GM19328 (cell line): ENCODE measurements at regions not wholly inside any gene's neighbourhood (a gene's known extent, or its start where the extent isn't known, plus 50 kb on each side); places are given as distances from the start of the nearest gene placed in this dataset.

Source experiments
- ATAC-seq: cut with Tn5 transposase; IDR thresholded peaks from one replicate; pipeline ENCODE4 v1.9.1; 2021; ENCODE audit warnings: mild to moderate bottlenecking, moderate library complexity; ENCODE audit not compliant: unreplicated experiment

DNA sequence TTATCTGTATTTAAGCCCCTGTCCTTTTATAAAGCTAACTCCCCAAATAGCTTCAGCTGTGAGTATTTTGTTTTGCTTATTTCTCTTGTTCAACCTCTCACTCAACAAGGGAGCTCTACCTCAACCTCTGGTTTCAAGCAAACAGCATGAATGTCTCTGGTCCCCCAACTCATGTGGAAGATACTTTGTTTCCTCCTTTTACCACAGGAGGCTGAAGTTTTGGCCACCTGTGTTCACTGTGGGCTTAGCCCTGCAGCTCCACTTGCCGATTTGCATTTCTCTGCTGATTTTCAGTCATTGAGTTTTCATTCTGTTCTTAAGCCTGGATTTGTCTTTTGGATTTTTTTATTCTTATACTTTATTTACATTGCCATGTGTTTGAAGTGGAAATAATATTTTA, 613.1 kb downstream of the USP25 start:
- no peak for ATAC-seq

DNA sequence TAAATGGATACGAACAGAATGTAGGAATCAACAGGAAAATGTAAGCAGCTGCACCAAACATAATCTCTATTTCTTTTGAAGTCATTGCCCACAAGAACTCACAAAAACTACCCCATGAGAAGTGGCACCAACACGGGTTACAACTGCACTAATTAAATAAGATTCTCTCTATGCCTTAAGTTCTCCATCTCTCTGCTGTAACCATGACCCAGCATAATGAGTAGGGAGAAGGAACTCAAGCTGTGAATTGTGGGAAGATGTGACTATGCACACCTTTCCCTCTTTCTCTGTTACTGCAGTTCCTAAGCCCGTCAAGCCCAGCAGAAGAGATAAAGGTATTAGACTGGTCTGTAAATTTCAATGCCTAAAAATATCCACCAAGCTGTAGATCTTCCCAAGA, 614.0 kb downstream of the USP25 start:
- no peak for ATAC-seq

DNA sequence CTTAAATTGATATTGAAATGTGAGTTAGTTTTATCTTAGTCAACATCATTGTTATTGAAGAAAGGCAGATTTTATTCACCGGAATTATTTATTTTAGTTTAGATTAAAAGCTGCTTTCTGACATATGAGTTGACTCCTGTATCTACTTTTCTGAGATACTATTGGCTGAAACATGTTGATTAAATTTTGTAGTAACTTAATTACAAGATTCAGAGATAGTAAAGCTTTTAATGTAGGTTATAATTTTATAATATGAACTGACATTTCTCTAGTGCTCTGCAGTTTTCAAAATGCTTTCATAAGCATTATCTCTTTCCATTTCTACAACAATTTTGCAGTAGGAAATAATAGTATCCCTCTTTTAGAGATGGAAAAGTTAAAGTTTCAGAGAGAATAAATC, 616.0 kb downstream of the USP25 start:
- no peak for ATAC-seq

DNA sequence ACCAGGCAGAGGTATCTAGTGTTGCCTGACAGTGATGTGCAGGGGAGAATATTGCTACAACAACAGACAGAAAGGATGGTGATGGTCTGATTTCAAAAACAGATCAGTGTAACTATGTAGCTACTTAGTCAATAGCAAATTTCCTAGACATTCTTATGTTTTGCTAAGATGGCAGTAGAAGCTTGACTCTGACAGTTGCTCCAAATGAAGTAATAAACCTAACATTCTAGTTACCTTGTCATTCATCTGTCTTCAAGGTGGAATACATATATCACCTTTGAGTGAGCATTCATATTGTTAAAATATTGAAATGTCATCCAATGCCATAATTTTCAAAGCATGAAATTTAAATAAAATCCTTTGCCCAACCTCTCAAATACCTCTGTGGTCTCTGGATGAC, 617.4 kb downstream of the USP25 start:
- ATAC-seq: no peak

DNA sequence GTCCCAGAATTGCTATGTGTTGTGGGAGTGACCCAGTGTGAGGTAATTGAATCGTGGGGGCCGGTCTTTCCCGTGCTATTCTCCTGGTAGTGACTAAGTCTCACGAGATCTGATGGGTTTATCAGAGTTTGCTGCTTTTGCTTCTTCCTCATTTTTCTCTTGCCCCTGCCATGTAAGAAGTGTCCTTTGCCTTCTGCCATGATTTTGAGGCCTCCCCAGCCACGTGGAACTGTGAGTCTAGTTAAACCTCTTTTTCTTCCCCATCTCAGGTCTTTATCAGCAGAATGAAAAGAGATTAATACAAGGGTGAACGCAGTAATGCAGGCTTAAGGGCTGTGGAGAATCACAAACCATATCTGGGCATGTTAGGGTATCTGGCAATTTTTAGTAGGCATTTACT, 624.0 kb downstream of the USP25 start:
- ATAC-seq: no peak

DNA sequence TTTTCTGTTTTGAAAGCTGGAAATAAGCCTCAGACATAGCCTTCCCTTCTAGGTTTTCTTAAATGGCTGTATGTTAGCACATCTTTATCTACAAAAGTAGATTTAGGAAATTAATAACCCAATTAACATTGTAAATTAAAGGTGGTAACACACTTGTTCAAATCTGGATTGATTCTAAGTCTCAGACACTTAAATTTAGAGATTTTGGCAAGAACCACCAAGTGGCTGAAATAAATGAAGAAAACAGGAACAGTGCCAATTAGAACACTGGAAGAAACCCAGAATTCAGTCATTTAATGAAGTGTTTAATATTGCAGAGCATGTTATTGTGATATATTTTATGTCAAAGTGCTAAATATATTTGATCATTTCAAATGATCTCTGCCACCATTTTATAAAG, 628.2 kb downstream of the USP25 start:
- ATAC-seq: no peak

DNA sequence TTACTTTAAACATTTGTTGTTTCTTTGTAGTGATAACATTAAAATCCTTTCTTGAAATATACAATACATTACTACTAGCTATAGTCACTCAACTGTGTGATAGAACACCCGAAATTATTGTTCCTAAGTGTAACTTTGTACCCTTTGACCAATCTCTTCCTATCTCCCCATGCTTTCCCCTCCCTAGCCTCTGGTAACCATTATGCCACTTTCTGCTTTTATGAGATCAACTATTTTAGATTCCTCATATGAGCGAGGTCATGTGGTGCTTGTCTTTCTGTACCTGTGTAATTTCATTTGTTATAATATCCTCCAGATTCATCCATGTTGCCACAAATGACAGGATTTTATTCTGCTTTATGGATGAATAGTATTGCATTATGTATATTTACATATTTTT, 629.0 kb downstream of the USP25 start:
- no peak for ATAC-seq

DNA sequence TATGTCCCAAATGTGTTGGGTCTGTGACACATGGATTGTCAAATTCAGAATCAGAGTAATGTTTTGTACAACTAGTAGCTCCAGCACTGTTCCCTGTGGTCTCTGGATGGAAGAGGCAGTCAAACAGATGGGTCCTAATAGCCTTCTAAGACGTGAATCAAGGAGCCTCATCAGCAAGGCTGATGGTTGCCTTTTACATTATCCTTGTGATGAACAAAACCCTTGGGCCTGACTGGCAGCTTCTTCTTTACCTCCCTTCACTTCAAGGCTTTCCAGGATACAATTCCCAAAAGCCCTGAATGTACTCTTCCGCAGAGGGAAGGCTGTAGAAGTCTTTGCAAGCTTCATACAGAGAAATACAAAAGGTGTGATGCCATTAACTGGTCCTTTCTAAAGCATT, 633.3 kb downstream of the USP25 start:
- ATAC-seq: no peak

DNA sequence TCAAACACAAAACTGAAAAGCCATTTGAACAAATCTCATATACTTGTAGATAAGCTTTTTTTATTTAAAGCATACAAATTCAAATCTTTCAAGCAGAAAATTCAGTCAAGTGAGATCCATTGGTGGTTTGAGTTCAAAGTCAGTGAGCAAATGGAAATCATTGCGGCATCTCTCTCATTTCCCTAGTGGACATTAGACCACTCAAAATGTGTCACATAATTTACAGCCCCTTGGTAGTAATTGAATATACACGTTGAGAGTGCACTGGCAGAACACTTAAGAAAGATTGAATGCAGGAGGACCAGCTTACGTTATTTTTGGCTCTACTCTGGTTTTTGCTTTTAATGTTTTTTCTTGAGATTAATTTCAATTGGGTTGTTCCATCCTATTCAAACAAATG, 633.7 kb downstream of the USP25 start:
- no peak for ATAC-seq

DNA sequence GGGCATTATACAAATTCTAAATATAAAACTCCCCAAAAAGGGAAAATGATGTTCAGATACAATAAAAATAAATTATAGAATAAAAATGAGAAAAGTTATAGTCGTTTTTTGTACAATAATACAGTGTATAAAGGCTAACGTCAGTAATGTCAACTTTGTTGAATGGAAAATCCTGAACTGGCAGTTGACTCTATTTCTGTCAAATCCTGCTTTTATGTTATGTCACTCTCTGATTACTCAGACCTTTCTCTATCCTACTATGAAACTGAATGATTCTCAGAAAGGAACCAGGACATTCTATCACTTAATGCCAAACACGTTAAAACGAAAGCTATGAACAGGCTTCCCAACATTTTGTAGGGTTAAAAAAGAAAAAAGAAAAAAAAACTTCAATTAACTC, 636.4 kb downstream of the USP25 start:
- no peak for ATAC-seq

DNA sequence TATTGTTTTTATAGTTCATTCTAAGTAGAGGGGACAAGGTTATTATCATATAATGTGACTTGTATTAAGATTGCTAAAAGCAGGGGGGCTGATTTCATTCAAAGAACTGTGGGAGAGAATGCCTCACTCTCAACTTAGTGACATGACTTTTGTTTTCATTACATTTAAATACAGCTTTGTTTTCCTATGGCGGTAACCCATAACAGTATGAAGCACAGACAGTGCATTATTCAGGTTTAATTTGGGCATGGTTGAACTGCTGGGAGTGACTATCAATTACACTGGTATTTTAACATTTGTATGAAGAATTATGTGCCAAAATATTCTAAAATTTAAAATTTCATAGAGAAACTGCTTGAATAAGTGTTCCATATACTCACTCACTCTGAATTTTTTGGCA, 637.3 kb downstream of the USP25 start:
- no peak for ATAC-seq

DNA sequence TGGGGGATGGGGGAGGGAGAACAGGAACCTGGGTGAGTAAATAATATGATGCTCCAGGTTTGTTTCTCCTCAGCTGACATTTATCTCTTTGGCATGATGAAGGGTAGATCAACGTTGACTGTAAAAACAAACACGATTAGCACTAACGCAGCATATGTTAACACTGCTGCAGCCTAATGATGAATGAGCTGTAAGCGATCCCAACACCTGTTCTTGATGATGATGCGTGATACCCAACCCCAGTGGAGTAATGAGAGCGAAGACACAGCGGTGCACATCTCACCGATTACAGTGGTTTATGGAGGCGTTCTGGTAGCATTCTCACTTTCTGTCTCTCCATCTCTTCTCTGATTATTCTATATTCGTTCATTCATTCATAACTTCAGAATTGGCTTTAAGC, 640.4 kb downstream of the USP25 start:
- no peak for ATAC-seq

DNA sequence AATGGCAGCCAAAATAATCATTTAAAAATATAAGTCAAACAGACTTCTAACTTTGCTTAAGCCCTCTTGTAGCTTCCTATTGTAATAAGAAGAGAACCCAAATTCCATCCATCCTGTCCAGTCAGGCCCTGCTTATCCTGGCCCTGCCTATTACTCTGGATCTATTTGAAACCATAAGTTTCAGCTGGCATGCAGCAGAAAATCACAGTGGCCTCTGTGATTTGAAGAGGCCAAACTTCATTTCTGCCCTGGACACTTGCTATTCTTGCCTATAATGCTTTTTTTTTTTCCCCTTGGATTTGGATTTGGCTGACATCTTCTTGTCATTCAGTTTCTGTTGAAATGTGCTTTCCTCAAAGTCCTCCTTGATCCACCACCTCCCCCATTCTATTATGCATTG, 642.8 kb downstream of the USP25 start:
- no peak for ATAC-seq

DNA sequence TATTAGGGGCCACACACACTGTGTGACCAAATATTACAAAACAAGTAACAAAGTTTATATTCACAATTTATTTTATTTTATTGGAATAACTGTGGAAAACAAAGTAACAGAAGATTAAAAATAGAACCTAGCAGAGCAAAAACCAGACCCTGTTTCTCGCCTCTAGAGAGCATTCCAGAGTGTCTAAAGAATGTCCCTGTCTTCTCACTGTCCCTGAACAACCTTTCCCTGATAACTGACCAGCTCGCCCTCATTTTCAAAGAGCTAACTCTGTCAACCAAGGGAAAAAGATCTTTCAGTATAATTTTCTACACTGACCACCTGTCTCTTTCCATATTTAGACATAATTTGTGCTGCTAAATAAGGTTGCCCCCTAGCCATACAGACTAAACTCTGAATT, 646.9 kb downstream of the USP25 start:
- ATAC-seq: no peak

DNA sequence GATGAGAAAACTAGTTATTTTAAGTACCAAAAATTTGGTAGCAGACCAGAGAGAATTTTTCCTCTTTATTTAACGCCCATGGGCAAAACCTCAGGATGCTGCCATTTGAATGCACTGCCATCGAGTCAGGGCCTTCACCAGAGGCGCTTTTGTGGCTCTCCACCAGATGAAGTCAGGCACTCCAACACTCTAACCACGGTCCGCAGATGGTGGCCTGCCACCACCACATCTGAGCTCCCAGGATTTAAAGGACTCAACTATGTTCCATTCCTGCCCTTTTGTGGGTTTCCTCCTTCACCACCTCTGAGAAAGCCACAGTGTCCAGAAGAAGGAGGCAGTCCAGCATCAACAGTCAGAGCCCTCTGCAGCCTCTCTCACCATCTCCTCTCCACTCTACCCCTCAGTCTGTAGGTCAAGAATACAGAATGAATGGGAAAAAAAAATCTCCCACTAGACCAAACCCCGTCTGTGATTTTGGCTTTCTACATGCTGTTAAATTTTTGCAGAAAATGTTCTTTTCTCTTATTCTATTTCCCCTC, 647.4 kb downstream of the USP25 start:
- no peak for ATAC-seq

DNA sequence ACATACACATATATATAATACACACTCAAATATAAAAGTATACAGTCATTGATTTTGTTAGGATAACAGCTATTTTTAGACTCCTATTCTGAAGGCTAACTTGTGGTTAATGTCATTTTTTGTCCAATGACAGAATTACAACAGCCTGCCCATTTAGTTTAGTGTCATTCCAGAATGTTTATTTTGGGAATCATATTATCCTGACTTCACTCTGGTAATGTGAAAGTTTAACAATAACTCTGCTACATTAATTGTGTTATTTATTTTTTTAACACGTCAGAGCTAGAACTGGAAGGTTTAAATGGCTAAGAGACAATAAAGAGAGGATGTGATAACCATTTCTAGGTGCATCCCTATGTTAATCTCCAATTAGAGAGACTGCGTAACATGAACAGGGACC, 648.1 kb downstream of the USP25 start:
- ATAC-seq: no peak

DNA sequence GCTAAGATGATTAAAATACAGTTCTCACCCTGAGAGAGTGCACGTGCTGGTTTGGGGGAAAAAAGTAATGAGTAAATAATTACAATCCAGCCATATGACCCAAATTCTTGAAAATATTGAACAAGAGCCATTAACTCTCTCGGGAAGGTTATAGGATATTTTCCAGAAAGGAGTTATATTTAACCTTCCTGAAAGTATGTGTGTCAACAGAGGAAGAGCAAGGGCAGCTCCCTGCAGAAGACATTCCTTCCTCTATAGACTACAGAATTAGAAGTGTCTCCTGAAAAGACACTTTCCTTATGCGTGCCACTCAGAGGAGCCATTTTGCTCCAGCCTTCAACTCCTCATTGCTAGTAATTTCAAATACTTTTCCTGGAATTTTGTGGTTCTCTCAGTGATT, 648.7 kb downstream of the USP25 start:
- ATAC-seq: no peak

DNA sequence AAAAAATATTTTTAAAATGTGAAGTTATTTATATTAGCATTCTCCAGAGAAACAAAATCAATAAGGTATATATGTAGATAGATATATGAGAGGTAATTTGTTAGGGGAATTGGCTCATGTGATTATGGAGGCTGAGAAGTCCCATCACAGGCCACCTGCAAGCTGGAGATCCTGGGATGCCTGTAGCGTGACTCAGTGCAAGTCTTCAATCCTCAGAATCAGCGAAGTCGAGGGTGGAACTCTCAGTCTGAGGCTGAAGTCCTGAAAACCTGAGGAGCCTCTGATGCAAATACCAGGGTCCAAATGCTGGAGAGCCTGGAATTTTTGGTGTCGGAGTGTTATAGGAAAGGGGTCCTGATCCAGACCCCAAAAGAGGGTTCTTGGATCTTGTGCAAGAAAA, 658.5 kb downstream of the USP25 start:
- ATAC-seq: no peak

DNA sequence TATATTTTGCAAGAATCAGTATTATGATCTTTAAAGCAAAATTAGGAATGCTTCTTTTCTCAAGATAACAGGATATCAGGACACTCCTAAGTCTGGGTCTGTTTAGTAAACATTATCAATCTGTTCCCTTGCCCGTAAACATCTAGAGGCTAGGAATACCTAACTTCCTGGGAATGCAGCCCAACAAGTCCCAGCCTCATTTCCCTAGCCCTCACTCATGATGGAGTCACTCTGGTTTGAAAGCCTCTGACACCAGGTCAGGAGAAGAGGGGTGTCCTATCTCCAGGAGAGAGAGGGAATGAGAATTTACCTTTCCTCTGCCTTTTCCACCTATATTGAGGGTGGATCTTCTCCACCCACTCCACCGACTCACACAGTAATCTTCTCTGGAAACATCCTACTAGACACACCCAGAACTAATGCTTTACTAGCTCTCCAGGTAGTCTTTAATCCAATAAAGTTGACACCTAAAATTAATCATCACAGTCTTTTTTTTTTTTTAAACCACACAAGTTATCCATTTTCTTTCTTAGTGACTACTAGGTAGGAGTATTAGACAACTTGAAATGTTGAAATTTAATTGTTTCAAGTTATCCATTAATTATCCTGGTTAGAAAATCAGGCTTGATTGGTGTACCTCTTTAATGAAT, 659.3 kb downstream of the USP25 start:
- ATAC-seq: no peak

DNA sequence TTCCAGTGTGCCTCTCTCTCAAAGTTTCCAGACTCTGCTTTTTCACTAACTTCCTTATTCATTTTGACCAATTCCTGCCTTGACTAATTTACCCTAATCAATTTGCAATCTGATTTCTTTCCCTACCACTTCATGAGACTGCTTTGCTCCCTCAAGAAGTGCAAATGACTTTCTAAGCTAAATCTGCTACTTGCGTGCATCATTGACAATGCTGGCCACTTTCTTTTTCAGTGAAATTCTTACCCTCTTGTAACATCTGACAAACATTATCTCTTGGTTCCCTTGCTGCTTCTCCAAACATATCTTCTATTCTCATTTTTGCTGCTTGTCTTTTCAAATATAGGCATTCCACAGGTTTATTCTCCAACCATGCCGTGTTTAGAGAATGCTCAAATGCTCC, 659.9 kb downstream of the USP25 start:
- no peak for ATAC-seq

DNA sequence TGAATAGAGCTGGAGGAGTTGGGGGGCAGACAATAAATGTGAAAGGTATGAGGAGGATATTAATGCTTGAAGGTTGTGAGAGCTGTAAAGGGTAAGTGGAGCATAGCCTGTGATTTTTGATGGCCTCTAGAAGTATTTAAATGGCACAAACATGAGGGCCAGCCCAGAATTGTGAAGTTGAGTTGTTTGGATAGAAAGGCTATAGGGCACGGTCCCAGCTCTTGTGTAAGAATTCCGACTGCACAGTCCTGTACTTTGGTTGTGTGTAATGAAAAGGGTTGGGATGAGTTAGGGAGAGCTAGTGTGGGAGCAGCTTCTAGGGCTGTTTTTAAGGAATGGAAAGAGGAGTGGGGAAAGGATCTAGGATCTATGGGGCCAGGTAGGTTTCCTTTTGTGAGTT, 665.5 kb downstream of the USP25 start:
- no peak for ATAC-seq

DNA sequence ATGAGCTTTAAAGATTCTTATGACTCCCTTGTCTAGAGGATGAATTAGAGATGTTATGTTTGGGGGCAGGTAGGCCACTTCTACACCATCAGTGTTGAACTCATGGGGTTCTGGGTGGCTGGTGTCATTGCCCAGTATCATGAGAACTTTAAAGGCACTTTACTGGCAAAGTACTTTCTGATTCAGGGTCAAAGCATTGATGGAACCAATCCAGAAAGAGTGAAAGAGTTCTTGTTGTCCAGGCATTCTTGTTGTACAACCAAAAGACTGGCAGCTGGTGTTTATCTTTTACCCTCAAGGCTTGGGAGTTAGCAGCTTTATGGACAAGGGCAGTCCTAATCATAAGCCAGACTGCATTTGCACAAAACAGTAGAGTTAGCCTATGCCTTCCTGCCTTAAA, 673.0 kb downstream of the USP25 start:
- ATAC-seq: no peak

DNA sequence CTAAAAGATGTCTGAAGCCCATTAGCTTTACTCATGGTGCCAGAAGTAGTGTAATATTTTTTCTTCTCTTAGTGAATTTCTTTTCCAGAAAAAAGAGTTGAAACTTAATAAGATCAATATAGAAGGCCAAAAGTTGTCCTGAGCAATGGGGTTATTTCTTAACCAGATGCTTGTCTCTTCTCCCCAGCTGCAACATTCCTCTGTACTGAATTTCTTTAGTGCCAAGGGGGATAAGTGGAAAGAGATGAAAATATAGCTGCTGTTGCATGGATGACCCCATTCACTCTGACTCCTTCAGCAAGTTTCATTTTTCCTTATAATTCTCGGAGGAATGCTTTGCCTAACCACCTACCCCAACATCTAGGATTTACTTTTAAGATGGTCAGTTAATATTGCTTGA, 675.0 kb downstream of the USP25 start:
- ATAC-seq: no peak
